ENCODE measurements at regions not wholly inside any gene's neighbourhood (a gene's known extent, or its start where the extent isn't known, plus 50 kb on each side); places are given as distances from the start of the nearest gene placed in this dataset.
"Not testable (repeated sequence)": the region's sequence is repeated elsewhere in the genome, so short reads cannot be mapped to it uniquely, and the experiment has no call there.

GRCh38 chr12:97714107-97714563 is 251.5 kb downstream of the RMST start:
- no peak for DNase-seq

- DNase-seq, result no peak
Measured at GRCh38 chr12:97716356-97716755, 253.8 kb downstream of the RMST start.

- DNase-seq, result not testable (repeated sequence)
Measured at GRCh38 chr12:97723801-97724200, 261.2 kb downstream of the RMST start.

GRCh38 chr12:97745406-97746101 is 282.9 kb downstream of the RMST start:
- no peak for DNase-seq

- no peak for DNase-seq
Measured at GRCh38 chr12:97748298-97748697, 285.7 kb downstream of the RMST start.

- no peak for DNase-seq
Measured at GRCh38 chr12:97751704-97752103, 289.1 kb downstream of the RMST start.

- DNase-seq, result no peak
Measured at GRCh38 chr12:97752129-97752528, 289.5 kb downstream of the RMST start.

GRCh38 chr12:97753332-97753731 is 290.7 kb downstream of the RMST start:
- DNase-seq, result no peak

- no peak for DNase-seq
Measured at GRCh38 chr12:97754306-97754705, 291.7 kb downstream of the RMST start.

GRCh38 chr12:97756066-97756666 is 293.6 kb downstream of the RMST start:
- DNase-seq, result no peak

- no peak for DNase-seq
Measured at GRCh38 chr12:97756741-97757140, 294.1 kb downstream of the RMST start.

- DNase-seq, result no peak
Measured at GRCh38 chr12:97757481-97758193, 295.0 kb downstream of the RMST start.

- DNase-seq, result no peak
Measured at GRCh38 chr12:97758194-97758501, 295.5 kb downstream of the RMST start.

- no peak for DNase-seq
Measured at GRCh38 chr12:97758586-97758985, 296.0 kb downstream of the RMST start.

GRCh38 chr12:97760601-97761000 is 298.0 kb downstream of the RMST start:
- DNase-seq, result no peak

GRCh38 chr12:97763113-97763512 is 300.5 kb downstream of the RMST start:
- DNase-seq, result no peak

- DNase-seq, result no peak
Measured at GRCh38 chr12:97764700-97765099, 302.1 kb downstream of the RMST start.

GRCh38 chr12:97767347-97767746 is 304.7 kb downstream of the RMST start:
- DNase-seq, result no peak

GRCh38 chr12:97778111-97778510 is 315.5 kb downstream of the RMST start:
- no peak for DNase-seq

GRCh38 chr12:97781342-97781741 is 318.7 kb downstream of the RMST start:
- no peak for DNase-seq

GRCh38 chr12:97784904-97785303 is 322.3 kb downstream of the RMST start:
- DNase-seq, result no peak

- DNase-seq, result no peak
Measured at GRCh38 chr12:97790281-97790680, 327.7 kb downstream of the RMST start.

- DNase-seq, result no peak
Measured at GRCh38 chr12:97797473-97797872, 334.9 kb downstream of the RMST start.

GRCh38 chr12:97800561-97800960 is 338.0 kb downstream of the RMST start:
- no peak for DNase-seq

All from effector CD4-positive, alpha-beta T cell (primary cell).